ENCODE measurements at regions not wholly inside any gene's neighbourhood (a gene's known extent, or its start where the extent isn't known, plus 50 kb on each side); places are given as distances from the start of the nearest gene placed in this dataset.

GRCh38 chr3:177693616-177694264 is 496.5 kb upstream of the TBL1XR1 start:
- Histone ChIP-seq H3F3A (ENCODE audit: control insufficient read depth, insufficient read depth) (no peaks in the 10 kb centered on the region), H4K20me1 (ENCODE audit: control insufficient read depth, insufficient read depth, low read depth, low read length) (no peaks in the 10 kb centered on the region), H3K27me3 (ENCODE audit: control insufficient read depth, low read length) (no peaks in the 10 kb centered on the region), H3K27ac (ENCODE audit: low read depth, low read length) (no peak overlapping the region), H3K4me2 (ENCODE audit: low read length) (0 out of 2 replicates have a peak overlapping the region, but pooled peaks have one; percentile 16), H3K9me2 (replicated peaks; ENCODE audit: control insufficient read depth, low read length) (no peaks in the 10 kb centered on the region), H3K79me2 (ENCODE audit: control insufficient read depth, low read length) (no peaks in the 10 kb centered on the region), H3K4me1 (ENCODE audit: control insufficient read depth, low read length) (peaks cover 19% of the 10 kb centered on the region), H3K4me3 (ENCODE audit: low read length) (no peak overlapping the region), H3K9me3 (ENCODE audit: control insufficient read depth, insufficient read depth, low read length) (no peaks in the 10 kb centered on the region), H3K36me3 (ENCODE audit: control insufficient read depth, low read length) (no peaks in the 10 kb centered on the region)
- TF ChIP-seq CTCF (IDR thresholded peaks at IDR 0.05; ENCODE audit: low read depth, low read length, poor library complexity, severe bottlenecking) = no peak
- no peak for TF ChIP-seq EZH2phosphoT487 (IDR thresholded peaks at IDR 0.05; ENCODE audit: borderline replicate concordance, low read length)

- TF ChIP-seq CTCF (IDR thresholded peaks at IDR 0.05; ENCODE audit: low read depth, low read length, poor library complexity, severe bottlenecking) (no peak), EZH2phosphoT487 (IDR thresholded peaks at IDR 0.05; ENCODE audit: borderline replicate concordance, low read length) (no peak)
- Histone ChIP-seq H3K27ac (ENCODE audit: low read depth, low read length) (no peak overlapping the region), H3K9me2 (replicated peaks; ENCODE audit: control insufficient read depth, low read length) (no peaks in the 10 kb centered on the region), H3K4me2 (ENCODE audit: low read length) (0 out of 2 replicates have a peak overlapping the region, but pooled peaks have one; percentile 16), H3F3A (ENCODE audit: control insufficient read depth, insufficient read depth) (no peaks in the 10 kb centered on the region), H3K36me3 (ENCODE audit: control insufficient read depth, low read length) (no peaks in the 10 kb centered on the region), H3K4me1 (ENCODE audit: control insufficient read depth, low read length) (peaks cover 19% of the 10 kb centered on the region), H4K20me1 (ENCODE audit: control insufficient read depth, insufficient read depth, low read depth, low read length) (no peaks in the 10 kb centered on the region), H3K27me3 (ENCODE audit: control insufficient read depth, low read length) (no peaks in the 10 kb centered on the region), H3K9me3 (ENCODE audit: control insufficient read depth, insufficient read depth, low read length) (no peaks in the 10 kb centered on the region), H3K4me3 (ENCODE audit: low read length) (no peak overlapping the region), H3K79me2 (ENCODE audit: control insufficient read depth, low read length) (no peaks in the 10 kb centered on the region)
Observed at GRCh38 chr3:177694316-177694715, 497.0 kb upstream of the TBL1XR1 start.

- H3K27me3 ChIP-seq (ENCODE audit: control insufficient read depth, low read length) = no peaks in the 10 kb centered on the region
- no peaks in the 10 kb centered on the region for H4K20me1 ChIP-seq (ENCODE audit: control insufficient read depth, insufficient read depth, low read depth, low read length)
- H3K4me2 ChIP-seq (ENCODE audit: low read length) = no peak overlapping the region
- TF ChIP-seq CTCF (IDR thresholded peaks at IDR 0.05; ENCODE audit: low read depth, low read length, poor library complexity, severe bottlenecking) (no peak), EZH2phosphoT487 (IDR thresholded peaks at IDR 0.05; ENCODE audit: borderline replicate concordance, low read length) (no peak)
- H3F3A ChIP-seq (ENCODE audit: control insufficient read depth, insufficient read depth) = no peaks in the 10 kb centered on the region
- H3K9me3 ChIP-seq (ENCODE audit: control insufficient read depth, insufficient read depth, low read length) = no peaks in the 10 kb centered on the region
- H3K36me3 ChIP-seq (ENCODE audit: control insufficient read depth, low read length) = no peaks in the 10 kb centered on the region
- H3K4me1 ChIP-seq (ENCODE audit: control insufficient read depth, low read length) = peaks cover 19% of the 10 kb centered on the region
- no peaks in the 10 kb centered on the region for H3K9me2 ChIP-seq (replicated peaks; ENCODE audit: control insufficient read depth, low read length)
- no peak overlapping the region for H3K4me3 ChIP-seq (ENCODE audit: low read length)
- no peaks in the 10 kb centered on the region for H3K79me2 ChIP-seq (ENCODE audit: control insufficient read depth, low read length)
- H3K27ac ChIP-seq (ENCODE audit: low read depth, low read length) = no peak overlapping the region
Observed at GRCh38 chr3:177694951-177695350, 497.7 kb upstream of the TBL1XR1 start.
